ENCODE measurements at regions not wholly inside any gene's neighbourhood (a gene's known extent, or its start where the extent isn't known, plus 50 kb on each side); places are given as distances from the start of the nearest gene placed in this dataset.
A peak's percentile ranks its signal among the peaks of the same experiment; 100 is the strongest.

- no peak overlapping the region for H2BK5ac ChIP-seq (ENCODE audit: insufficient read length, low read length)
- no peak overlapping the region for H3T11ph ChIP-seq (ENCODE audit: low read length)
- H3K79me2 ChIP-seq (ENCODE audit: insufficient read depth, low read length) = no peaks in the 10 kb centered on the region
- no peak overlapping the region for H2AFZ ChIP-seq (ENCODE audit: low read length)
- H3K27ac ChIP-seq (ENCODE audit: insufficient read length, low read depth, low read length) = no peak overlapping the region
- Mint-ChIP-seq H3K27ac (peak overlapping the region in 2 of 3 experiments; percentile 79 to 86; a peak in 3 of 7 replicates), H3K4me3 (peak overlapping the region in 1 of 2 experiments; percentile 21; a peak in 1 of 5 replicates), H3K27me3 (ENCODE audit: low read depth) (peaks cover 26% of the 10 kb centered on the region), H3K4me1 (peaks cover 28 to 46% of the 10 kb centered on the region in 2 experiments), H3K36me3 (ENCODE audit: insufficient read depth in 1 of 3, low read depth in 3 of 3) (no peaks in the 10 kb centered on the region), H3K9me3 (no peaks in the 10 kb centered on the region)
- H4K91ac ChIP-seq (ENCODE audit: insufficient read length, low read depth, low read length) = no peak overlapping the region
- H3K23me2 ChIP-seq (ENCODE audit: insufficient read length, low read depth, low read length, poor library complexity, severe bottlenecking) = no peaks in the 10 kb centered on the region
- H2BK120ac ChIP-seq (ENCODE audit: low read depth, low read length, poor library complexity, severe bottlenecking) = no peak overlapping the region
- peaks cover 8% of the 10 kb centered on the region; the same call in 1 of the 2 replicates for H3K4me1 ChIP-seq (ENCODE audit: insufficient read depth, low read length)
- no peak overlapping the region for H3K23ac ChIP-seq (ENCODE audit: insufficient read length, low read depth, low read length)
- peaks cover 2% of the 10 kb centered on the region; the same call in 1 of the 2 replicates for H3K27me3 ChIP-seq (ENCODE audit: insufficient read depth, low read length)
- DNase-seq = peak; percentile 61
- no peak overlapping the region for H3K18ac ChIP-seq (ENCODE audit: insufficient read length, low read depth, low read length)
- H3K56ac ChIP-seq (ENCODE audit: insufficient read length, low read depth, low read length) = no peak overlapping the region
- H4K20me1 ChIP-seq (ENCODE audit: control insufficient read depth, insufficient read depth, insufficient read length) = no peaks in the 10 kb centered on the region
- H2BK20ac ChIP-seq (ENCODE audit: low read depth, low read length, poor library complexity, severe bottlenecking) = no peak overlapping the region
- H3K9ac ChIP-seq (ENCODE audit: extremely low read depth, insufficient read length, low read length) = no peak overlapping the region
- no peak overlapping the region for H3K4ac ChIP-seq (ENCODE audit: low read depth, low read length)
- TF ChIP-seq CTCF (conservative IDR thresholded peaks at IDR 0.05) = no peak
- no peak overlapping the region for H4K5ac ChIP-seq (ENCODE audit: insufficient read length, low read depth, low read length)
- no peak overlapping the region for H4K8ac ChIP-seq (replicated peaks; ENCODE audit: insufficient read length, low read depth, low read length)
- no peak overlapping the region for H2AK5ac ChIP-seq (ENCODE audit: insufficient read length, low read length)
- no peaks in the 10 kb centered on the region for H3K9me3 ChIP-seq (ENCODE audit: control insufficient read depth, low read depth, low read length)
- peak overlapping the region; percentile 6 for H3K4me2 ChIP-seq (ENCODE audit: insufficient read depth, insufficient read length, low read length)
- no peak overlapping the region for H3K14ac ChIP-seq (ENCODE audit: insufficient read depth, low read length)
- no peaks in the 10 kb centered on the region for H3K79me1 ChIP-seq (ENCODE audit: insufficient read depth, low read depth, low read length, poor library complexity, severe bottlenecking)
- no peak overlapping the region for H2BK12ac ChIP-seq (ENCODE audit: insufficient read length, low read depth, low read length)
- H2BK15ac ChIP-seq (ENCODE audit: low read depth, low read length) = no peak overlapping the region
Observed at GRCh38 chr1:47564570-47564969, 126.7 kb downstream of the FOXD2 start.

Data from H9 (cell line).